NCI-H2107 treated with DMSO at 0.1 percent for 48 hours (cell line): ENCODE measurements at regions not wholly inside any gene's neighbourhood (a gene's known extent, or its start where the extent isn't known, plus 50 kb on each side); places are given as distances from the start of the nearest gene placed in this dataset.
"Not testable (repeated sequence)": the region's sequence is repeated elsewhere in the genome, so short reads cannot be mapped to it uniquely, and the experiment has no call there.

Source experiments
- DNase-seq: peaks from one replicate; lab custom pipeline; 2025; ENCODE audit not compliant: unreplicated experiment; lab: John Stamatoyannopoulos, UW

GRCh38 chr3:153437666-153438065 is 275.6 kb downstream of the RAP2B start:
- no peak for DNase-seq

DNA sequence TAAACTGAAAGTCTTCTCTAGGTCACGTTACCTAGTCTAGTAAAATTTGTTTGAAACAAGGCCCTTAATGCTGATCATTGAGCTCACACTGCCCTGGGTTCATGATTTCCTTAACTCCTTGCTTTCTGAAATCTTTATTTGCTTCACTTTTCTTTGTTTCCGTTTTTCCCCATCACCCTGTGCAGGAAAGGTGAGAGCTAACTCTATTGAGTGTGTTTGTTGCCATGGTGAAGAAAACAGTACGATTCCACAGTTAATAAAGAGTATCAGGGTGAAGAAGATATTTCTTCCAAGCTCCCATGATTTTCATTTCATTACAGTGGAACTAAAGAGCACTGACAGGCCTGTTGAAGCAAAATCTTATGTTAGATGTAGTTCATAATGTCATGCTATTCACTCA is 276.2 kb downstream of the RAP2B start:
- DNase-seq: no peak

GRCh38 chr3:153439780-153440179 is 277.8 kb downstream of the RAP2B start:
- no peak for DNase-seq

DNA sequence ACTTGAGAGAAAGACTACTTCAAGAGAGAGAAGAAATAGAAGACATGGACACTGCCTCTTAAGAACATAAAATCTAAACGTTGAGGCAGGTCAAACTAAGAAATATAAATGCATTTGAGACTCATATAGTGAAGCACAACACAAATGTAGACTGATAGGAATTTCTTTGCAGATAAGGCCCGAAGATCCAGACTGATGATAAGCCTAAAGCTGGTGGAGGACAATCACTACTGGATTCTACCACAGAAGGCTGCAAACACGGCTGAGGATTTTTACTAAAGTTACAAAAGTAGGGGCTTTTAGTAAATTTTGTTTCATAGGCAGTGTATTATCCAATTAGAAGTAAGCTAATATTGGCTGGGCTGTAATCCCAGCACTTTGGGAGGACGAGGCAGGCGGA is 278.3 kb downstream of the RAP2B start:
- no peak for DNase-seq

- no peak for DNase-seq
These were observed 280.4 kb downstream of the RAP2B start for GRCh38 chr3:153442386-153442785.

DNA sequence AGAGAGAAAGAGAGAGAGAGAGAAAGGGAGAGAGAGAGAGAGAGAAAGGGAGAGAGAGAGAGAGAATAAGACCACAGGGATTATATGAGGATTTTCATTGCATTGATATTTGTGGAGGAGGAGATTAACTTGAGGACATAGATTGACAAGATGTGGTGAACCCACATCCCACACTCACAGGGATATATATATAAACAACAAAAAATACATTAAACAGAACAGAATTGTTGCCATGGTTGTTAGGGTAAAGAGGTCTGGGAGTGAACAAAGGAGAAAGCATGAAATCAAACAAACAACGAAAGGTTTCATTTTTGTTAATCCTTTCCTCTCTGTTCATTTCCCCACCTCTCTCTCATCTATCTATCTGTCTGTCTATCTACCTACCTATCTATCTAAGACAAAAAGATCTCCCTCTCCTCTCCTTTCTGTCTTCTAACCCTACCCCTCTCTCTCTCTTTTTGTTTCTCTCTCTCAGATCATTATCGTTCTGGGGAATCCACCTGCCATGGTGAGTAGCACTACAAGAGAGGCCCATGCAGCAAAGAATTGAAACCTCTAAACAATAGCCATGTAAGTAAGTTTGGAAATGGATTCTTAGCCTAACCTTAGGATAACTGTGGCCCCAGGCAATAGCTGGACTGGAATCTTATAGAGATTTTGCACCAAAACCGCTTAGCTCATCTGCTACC is 280.9 kb downstream of the RAP2B start:
- DNase-seq: no peak

- DNase-seq: no peak
These were observed 281.9 kb downstream of the RAP2B start for GRCh38 chr3:153443961-153444360.

DNA sequence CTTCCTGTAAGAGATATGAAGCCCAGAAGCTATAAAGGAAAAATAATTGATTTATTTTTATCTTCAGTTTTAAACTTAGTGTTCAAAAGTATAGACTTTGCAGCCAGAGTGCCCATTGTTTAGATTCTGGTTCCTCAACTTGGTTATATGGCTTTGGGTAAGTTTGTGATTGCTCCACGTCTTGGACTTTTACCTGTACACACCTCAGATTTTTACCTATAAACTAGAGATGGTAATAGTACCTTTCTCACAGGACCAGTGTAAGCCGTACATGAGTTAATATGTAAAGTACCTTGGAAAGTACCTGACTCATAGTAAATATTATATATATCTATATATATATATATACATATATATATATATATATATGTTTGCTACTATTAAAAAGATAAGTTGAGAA is 283.8 kb downstream of the RAP2B start:
- no peak for DNase-seq

DNA sequence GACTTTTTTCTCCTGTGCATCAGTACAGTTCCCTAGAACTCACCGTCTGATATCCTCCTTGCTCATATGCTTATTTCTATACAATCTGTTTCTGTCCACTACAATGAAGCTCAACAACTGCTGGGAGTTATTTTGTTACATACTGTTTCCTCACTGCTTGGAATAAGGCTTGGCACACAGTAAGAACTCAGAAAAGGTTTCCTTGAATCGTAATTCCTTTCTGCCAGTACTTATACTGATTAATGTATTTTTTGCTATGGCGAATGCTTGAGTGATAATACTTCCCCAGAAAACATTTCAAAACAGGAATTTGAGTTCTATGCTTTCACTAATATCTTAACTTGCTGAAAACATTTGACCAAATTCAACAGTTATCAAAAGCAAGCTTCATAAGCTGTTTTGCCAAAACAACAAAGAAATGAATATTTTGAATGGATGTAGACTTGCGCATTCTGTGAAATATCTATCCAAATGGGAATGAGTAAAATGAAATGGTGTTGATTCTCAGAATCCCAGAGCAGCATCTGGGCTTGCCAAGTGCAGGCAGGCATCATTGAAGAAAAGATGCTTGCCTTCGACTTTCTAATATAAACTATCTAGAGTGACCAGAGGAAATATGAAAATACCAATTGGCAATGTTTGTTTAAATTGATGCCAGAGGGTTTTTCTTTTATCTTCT is 286.3 kb downstream of the RAP2B start:
- no peak for DNase-seq

DNA sequence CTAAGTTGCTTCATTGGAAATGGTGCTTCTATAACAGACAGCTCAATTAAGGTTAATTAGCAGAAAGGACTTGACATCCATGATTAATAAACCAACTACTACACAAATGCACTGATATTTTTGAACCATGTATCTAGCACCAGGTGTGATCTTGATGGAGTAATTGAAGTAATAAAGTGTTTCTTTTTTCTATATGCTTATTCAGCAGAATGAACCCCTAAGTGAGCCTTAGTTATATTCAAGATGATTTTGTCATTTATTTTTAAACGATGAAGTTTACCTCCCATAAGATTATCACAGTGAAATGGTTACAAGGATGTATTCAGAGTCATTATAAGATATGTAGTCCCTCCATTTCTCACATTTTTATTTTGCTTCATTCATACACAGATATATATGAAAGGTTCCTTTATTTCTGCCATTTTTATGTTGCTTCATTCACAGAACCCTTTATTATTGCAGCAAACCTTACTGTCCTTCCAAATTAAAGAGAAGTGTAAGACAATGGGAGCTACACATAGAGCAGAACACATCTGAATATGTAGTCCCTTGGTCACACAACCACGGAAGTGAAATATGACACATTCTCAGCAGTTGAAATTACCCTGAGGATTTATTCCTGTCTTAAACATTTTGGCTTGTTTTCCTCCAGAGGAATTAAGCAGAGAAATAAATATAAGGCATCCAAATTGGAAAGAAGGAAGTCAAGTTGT is 295.0 kb downstream of the RAP2B start:
- no peak for DNase-seq

- no peak for DNase-seq
These were observed 296.9 kb downstream of the RAP2B start for GRCh38 chr3:153458881-153459280.

DNA sequence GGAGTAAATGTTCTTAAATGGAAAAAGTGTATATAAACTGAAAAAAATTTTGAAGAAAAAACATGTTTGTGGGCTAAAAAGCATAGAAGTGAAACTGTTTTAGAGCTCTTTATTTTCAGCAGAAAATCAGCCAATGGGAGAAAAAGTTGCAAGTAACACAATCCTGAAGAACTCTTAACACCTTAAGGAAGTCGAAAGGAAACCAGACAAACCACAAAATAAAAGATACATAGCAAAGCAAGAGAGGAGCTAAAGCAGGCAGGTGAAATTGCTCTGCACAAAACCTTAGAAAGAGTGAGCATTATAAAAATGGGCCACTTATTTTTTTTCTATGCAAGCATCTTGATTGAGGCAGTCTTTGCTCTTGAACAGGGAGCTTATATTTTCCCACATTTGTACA is 300.5 kb downstream of the RAP2B start:
- no peak for DNase-seq

DNA sequence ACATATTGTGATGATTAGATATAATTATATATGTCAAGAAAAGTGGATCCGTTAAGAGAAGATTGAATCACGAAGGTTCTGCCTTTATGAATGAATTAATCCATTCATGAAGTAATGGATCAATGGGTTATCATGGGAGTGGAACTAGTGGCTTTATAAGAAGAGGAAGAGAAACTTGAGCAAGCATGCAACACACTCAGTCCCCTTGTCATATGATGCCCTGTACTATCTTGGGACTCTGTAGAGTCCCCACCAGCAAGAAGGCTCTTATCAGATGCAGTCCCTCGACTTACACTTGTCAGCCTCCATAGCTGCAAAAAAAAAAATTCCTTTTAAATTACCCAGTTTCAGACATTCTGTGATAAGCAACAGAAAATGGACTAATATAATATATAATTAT is 301.9 kb downstream of the RAP2B start:
- DNase-seq: no peak

DNA sequence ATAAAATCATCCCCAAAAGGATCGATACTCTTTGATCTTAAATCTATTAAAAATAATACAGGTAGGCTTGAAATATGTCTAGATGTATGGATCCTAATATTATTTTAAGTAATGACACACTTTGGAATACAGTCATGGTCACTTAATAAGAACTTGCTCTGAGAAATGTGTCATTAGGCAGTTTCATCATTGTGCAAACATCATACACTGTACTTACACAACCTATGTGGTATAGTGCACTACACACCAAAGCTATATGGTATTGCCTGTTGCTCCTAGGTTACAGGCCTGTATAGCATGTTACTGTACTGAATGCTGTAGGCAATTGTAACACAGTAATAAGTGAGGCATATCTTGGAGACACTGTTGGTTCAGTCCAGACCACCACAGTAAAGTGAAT is 307.1 kb downstream of the RAP2B start:
- DNase-seq: no peak

GRCh38 chr3:153484842-153485241 is 322.8 kb downstream of the RAP2B start:
- DNase-seq: no peak

GRCh38 chr3:153495422-153495821 is 333.4 kb downstream of the RAP2B start:
- DNase-seq: no peak

DNA sequence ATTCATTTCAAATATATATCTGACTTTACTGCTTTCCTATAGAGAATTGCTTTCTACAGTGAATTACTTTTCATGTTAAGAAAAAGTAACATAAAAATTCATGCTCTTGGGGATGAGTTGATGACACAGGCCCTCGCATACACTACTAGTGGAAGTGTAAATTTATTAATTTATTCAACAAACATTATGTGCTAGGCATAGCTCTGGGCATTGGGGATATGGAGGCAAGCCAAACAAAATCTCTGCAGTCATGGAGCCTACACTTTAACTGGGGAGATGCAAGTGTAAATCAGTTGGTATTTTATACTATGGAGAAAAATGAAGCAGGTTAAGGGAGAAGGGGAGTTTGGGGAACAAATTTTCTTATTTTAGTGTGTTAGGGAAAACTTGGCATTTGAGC is 340.7 kb downstream of the RAP2B start:
- no peak for DNase-seq

GRCh38 chr3:153503873-153504272 is 341.8 kb downstream of the RAP2B start:
- DNase-seq: no peak

DNA sequence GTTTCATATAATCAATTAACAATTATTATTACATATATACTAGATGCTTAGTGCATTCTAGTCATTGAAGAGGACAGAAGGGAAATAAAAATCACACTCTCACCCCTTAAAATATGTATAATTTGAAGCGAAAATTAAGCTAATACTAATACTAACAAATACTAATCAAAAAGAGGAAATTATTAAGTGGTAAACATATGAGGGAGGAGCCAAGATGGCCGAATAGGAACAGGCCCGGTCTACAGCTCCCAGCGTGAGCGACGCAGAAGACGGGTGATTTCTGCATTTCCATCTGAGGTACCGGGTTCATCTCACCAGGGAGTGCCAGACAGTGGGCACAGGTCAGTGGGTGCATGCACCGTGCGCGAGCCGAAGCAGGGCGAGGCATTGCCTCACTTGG is 344.2 kb downstream of the RAP2B start:
- DNase-seq: not testable (repeated sequence)

GRCh38 chr3:153506686-153507085 is 344.7 kb downstream of the RAP2B start:
- DNase-seq: not testable (repeated sequence)

- no peak for DNase-seq
These were observed 351.2 kb downstream of the RAP2B start for GRCh38 chr3:153513236-153513635.

DNA sequence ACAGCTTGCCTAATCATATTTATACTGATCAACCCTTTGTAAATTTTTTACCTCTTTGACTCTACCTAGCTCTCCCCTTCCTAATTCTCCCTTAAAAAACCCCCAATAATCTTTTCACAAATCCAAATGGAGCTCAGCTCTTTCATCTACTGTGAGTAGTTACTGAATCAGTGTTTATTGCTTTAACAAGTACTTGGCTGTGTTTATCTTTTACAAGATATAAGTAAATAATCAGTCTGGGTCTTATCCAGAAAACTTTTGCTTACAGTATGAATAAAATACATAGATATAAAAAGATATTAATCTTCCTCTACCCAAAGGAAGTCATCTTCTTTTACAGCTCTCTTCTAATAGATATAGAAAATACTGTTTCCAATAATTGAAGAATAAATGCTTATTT is 366.4 kb downstream of the RAP2B start:
- DNase-seq: no peak
